Stimulated activated CD4-positive, alpha-beta T cell treated with anti-CD3 and anti-CD28 coated beads, Interleukin-15, amount 100 ng/mL, for 24 hours (primary cell): ENCODE measurements at regions not wholly inside any gene's neighbourhood (a gene's known extent, or its start where the extent isn't known, plus 50 kb on each side); places are given as distances from the start of the nearest gene placed in this dataset.
"Not testable (repeated sequence)": the region's sequence is repeated elsewhere in the genome, so short reads cannot be mapped to it uniquely, and the experiment has no call there.

ENCODE experiments used
- DNase-seq: peaks from one replicate; pipeline ENCODE4 v3.0.0-alpha.2; 2020

- not testable (repeated sequence) for DNase-seq
Measured at GRCh38 chr5:68020461-68020969, 195.0 kb upstream of the PIK3R1 start.

DNA sequence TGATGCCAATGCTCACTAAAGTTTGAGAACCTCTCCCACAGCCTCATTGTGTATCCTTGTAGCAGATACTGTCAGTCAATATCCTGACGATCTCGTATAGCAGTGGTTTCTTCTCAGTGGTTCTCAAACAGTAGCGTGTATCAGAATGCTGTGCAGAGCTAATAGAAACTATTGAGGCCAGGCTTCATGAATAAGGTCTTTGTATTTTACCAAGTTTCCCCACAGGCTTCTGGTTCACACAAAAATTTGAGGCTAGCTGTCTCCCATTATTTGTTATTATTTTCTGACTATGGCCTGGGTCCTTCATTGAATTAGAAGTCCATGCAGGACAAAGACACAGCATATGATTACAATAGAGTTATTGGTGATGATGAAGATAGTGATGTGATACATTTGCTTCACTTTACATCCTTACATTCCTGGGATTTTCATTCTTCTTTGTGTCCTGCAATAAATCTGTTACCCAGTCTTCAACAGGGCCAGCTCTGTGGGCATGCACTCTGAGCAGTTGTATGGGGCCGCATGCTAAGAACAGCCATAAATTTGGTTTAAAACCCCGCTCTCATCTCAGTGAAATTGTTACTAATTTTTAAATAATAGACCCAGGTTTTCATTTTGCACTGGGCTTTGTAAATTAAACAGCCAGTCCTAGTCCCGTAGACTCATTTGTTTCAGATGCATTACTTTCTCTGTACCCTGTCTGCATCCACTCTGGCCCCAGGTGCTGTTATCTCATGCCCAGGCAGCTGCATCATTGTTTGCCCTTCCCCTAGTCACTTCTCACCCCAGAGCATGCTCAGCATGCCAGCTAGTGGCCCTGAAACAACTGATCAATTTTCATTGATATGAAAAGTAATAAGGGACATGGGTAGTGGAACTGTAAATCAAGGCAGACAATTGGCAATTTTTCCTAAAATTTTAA is 199.9 kb upstream of the PIK3R1 start:
- DNase-seq: no peak

DNA sequence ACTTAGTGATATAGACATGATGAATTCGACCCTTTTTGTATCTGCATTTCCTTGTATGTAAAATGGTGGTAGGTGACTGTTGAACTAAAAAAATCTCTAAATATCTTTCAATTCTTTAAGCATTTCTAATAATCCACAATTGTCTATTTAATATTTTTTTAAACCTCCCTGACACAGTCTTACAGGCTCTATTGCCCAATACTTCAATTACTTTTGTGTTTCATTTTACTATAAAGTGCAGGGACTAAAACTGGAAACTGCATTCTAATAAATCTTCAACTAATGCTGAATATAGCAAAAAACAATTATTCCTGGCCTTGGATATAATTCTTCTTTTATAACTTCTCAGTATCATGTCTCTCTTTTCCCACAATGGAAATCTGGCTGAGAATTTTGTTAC is 202.7 kb upstream of the PIK3R1 start:
- DNase-seq: no peak

DNA sequence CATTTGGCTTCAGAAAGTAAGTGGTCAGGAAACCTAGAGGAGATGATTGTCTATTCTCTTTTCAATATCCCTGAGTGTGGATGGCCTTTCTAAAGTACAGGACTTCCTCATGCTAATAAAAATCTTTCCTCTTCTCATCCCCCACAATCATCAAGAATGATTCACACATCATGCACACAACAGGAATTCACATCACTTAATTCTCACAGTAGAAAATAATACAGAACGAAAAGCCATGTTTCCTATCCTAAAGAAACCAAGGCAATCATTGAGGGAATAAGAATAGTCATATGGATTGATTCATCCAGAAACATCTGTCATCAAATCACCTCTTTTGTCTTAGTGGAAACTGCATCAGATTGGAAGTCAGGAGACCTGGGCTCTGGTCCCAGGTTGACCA is 203.1 kb upstream of the PIK3R1 start:
- DNase-seq: no peak

DNA sequence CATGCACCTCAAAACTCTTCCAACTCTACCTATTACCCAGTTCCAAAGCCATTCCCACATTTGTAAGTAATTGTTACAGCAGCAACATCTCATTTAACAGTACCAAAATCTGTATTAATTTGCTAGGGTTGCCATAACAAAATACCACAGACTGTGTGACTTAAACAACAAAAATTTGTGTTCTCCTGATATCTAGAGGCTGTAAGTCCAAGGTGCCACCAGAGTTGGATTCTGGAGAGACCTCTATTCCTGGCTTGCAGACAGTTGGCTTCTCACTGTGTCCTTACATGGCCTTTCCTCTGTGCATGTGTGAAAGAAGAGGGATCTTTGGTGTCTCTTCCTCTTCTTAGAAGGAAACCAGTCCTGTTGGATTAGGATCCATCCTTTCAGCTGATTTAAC is 203.8 kb upstream of the PIK3R1 start:
- no peak for DNase-seq

DNA sequence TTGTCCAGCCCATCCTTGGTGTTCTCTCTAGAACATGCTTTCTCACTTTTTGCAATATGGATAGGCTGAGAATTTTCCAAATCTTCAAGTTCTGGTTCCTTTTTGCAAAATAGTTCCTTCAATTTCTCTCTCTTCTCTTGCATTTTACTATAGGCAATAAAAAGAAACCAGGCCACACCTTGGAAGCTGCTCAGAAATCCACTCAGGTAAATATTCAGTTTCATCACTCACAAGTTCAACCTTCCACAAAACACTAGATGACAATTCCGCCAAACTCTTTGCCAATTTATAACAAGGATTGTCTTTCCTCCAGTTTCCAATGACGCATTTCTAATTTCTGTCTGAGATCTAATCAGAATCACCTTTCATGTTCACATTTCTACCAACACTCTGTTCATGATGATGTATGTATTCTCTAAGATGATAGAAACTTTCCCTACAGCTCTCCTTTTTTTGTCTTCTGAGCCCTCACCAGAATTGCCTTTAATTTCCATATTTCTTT is 204.2 kb upstream of the PIK3R1 start:
- no peak for DNase-seq

GRCh38 chr5:68010740-68011139 is 204.8 kb upstream of the PIK3R1 start:
- DNase-seq: no peak

DNA sequence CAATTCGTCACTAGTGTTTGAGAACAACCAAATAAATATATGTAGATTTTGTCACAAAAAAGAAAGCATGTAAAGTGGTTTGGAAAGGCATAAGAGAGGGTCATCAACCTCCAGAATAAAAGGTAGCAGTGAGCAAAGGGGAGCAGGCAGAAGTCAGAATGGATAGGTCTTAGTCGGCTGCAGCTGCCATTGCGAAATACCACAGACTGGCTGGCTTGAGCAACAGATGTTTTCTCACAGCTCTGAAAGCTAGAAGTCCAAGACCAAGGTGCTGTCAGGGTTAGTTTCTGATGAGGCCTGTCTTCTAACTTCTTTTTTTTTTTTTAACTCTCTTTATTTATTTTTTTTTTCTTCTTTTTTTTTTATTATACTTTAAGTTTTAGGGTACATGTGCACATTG is 208.1 kb upstream of the PIK3R1 start:
- no peak for DNase-seq

- DNase-seq: no peak
Measured at GRCh38 chr5:68002836-68003235, 212.7 kb upstream of the PIK3R1 start.

DNA sequence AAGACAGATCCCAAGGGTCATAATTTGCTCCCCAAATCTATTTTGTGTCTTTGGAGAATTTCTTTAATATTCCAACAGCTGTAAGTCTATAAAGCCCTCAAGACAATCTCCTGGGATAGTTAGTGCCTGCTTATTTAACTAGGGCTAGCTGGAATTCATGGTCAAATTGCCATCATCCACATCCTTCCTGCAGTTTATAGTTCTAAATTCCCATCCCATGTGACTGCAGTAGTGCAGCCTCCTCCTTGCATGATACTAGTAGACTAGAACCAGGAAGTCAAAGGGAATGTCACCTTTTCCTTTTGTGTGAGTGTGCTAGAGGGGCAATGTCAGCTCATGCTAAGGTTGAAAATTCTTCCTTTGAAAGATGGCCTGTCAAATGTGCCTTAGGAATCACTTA is 214.8 kb upstream of the PIK3R1 start:
- no peak for DNase-seq

GRCh38 chr5:67999391-67999790 is 216.2 kb upstream of the PIK3R1 start:
- DNase-seq: no peak

DNA sequence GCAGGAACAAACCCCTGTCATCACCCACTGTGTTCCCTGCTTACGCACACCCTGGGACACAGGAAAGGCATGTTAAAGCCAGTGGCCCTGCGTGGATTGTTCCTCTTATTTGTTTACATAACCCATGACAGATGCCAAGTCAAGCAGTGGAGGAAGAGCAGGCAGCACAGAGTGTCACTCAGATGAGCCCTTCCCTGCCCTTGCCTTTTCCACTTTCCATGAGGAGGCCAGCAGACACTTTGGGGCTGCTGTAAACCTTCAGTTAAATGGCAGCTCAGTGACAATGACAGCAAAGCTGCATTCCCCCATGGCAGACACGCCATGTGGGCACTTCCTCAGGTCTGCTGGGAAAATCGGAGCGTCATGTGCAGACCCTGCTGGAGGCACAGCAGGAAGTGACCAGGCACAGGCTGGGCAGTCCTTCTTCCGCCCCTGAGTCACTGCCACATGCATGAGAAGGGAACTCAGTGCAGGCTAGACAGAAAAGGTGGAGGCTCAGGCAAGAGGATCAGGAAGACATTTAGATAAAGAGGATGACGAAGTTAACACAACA is 216.8 kb upstream of the PIK3R1 start:
- no peak for DNase-seq

DNA sequence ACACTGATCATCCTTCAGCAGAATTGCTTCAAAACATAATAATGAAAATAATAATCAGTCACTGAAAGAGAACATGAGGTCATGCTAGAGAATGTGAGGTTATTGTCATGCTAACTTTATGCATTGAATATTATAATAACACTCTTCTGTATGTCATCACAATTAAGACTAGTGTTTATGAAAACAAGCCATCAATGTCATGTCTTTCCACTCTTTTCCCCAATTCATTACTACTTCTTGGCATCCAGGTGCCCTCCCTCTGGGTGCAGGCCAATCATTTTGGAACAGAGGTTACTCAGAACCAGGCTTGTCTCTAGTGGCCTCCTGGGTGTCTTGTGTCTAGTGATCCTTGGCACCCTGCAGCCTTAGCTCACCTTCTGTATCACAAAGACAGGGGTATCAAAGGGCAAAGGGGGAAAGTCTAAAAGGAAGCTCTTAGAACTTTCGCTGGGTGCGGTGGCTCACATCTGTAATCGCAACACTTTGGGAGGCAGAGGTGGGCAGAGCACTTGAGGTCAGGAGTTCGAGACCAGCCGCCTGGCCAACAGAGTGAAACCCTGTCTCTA is 217.6 kb upstream of the PIK3R1 start:
- DNase-seq: no peak

DNA sequence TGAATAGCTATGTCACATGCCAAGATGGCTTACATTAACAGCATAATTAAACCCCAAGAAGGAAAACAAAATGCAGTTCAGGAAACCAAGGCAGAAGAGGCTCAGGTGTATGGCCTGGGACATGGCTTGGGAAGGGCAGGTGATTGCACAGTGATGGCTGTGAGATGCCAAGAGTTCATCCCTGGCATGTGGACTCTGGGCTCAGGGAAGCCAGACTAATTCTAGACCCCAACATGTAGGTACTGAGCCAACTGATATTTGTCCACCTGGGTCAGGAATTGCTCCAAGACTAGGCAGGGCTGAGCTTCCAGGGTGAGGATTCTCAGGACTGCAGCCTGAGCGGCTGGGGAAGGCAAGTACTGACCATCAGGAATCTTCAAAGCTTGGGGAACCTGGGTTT is 218.4 kb upstream of the PIK3R1 start:
- no peak for DNase-seq

DNA sequence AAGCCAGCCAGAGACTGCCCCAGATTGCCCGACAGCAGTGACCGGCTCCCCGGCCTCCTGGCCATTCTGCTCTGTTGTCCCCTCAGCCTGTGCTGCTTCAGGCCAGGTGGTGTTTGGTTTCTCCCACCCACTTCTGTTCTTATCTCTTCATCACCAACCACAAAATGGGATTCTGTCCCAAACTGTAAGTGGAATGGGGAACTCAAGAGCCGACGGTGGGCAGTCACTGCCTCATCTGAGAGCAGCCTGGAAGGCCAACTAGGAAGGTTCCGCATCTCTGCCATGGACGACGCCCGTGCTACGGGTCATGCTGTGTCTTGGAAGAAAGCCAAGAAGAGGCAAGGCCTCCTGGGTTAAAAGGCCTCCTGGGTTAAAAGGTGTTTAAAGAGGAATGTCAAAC is 219.0 kb upstream of the PIK3R1 start:
- DNase-seq: no peak

- no peak for DNase-seq
Measured at GRCh38 chr5:67992923-67993322, 222.6 kb upstream of the PIK3R1 start.

- DNase-seq: no peak
Measured at GRCh38 chr5:67989456-67989855, 226.1 kb upstream of the PIK3R1 start.

GRCh38 chr5:67986761-67987160 is 228.8 kb upstream of the PIK3R1 start:
- DNase-seq: no peak

- DNase-seq: no peak
Measured at GRCh38 chr5:67985686-67986387, 229.7 kb upstream of the PIK3R1 start.

DNA sequence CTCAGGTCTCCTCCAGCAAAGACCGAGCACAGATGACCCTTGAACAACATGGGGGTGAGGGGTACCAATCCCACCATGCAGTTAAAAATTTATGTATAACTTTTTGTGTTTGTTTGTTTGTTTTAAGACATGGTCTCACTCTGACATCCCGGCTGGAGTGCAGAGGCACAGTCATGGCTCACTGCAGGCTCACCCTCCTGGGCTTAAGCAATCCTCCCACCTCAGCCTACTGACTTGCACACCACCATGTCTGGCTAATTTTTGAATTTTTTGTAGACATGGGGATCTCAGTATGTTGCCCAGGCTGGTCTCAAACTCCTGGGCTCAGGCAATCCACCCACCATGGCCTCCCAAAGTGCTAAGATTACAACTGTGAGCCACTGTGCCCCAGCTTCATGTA is 231.0 kb upstream of the PIK3R1 start:
- no peak for DNase-seq

- no peak for DNase-seq
Measured at GRCh38 chr5:67983251-67984110, 232.1 kb upstream of the PIK3R1 start.

GRCh38 chr5:67982160-67982559 is 233.4 kb upstream of the PIK3R1 start:
- DNase-seq: not testable (repeated sequence)
